IMR-90 (cell line): ENCODE measurements at regions not wholly inside any gene's neighbourhood (a gene's known extent, or its start where the extent isn't known, plus 50 kb on each side); places are given as distances from the start of the nearest gene placed in this dataset.

Source experiments
- ATAC-seq: fragments of 200-7000 bp; cut with Tn5 transposase; 2 replicates; pipeline ENCODE4 v1.9.1; 2020; ENCODE audit warnings: low read depth, mild to moderate bottlenecking, moderate library complexity
- BruUV-seq: library from RNA; stranded (reverse); fragments of 400-500 nt; replicated peaks from 2 replicates; lab custom pipeline; 2021; lab: Mats Ljungman, UMichigan
- CTCF ChIA-PET: fragments of 300-600 bp; formaldehyde crosslinking; extraction: SDS; loops from one replicate; lab custom pipeline; 2021; ENCODE audit warnings: antibody characterized with exemption; lab: Yijun Ruan, JAX
- POLR2A ChIA-PET: fragments of 300-600 bp; sonication (Branson Sonifier 250); formaldehyde crosslinking; loops from one replicate; lab custom pipeline; 2022; ENCODE audit warnings: antibody characterized with exemption; ENCODE audit not compliant: unreplicated experiment; lab: Charles Lee
- DNase-seq: peaks from one replicate; pipeline ENCODE4 v3.0.0; 2013
- H2AFZ ChIP-seq: replicated peaks from 2 replicates; pipeline ENCODE3; 2013; ENCODE audit warnings: low read length, mild to moderate bottlenecking; ENCODE audit not compliant: poor library complexity
- H2AK5ac ChIP-seq: 2 replicates; pipeline ENCODE4 v1.6.1; 2013; ENCODE audit warnings: low read depth, low read length, inconsistent platforms
- H2AK9ac ChIP-seq: replicated peaks from 2 replicates; pipeline ENCODE3; 2013; ENCODE audit warnings: mild to moderate bottlenecking, low read depth, low read length, moderate library complexity; ENCODE audit not compliant: poor library complexity
- H2BK120ac ChIP-seq: 2 replicates; pipeline ENCODE4 v1.6.1; 2013; ENCODE audit warnings: low read depth, low read length, inconsistent platforms
- H2BK15ac ChIP-seq: 3 replicates; pipeline ENCODE4 v1.6.1; 2013; ENCODE audit warnings: low read depth, low read length, inconsistent platforms
- H2BK20ac ChIP-seq: 2 replicates; pipeline ENCODE4 v1.6.1; 2013; ENCODE audit warnings: low read depth, mild to moderate bottlenecking, inconsistent platforms, low read length, moderate library complexity
- H2BK5ac ChIP-seq: 2 replicates; pipeline ENCODE4 v1.6.1; 2013; ENCODE audit warnings: mild to moderate bottlenecking, low read depth, low read length, inconsistent platforms; ENCODE audit not compliant: poor library complexity, severe bottlenecking
- H3K14ac ChIP-seq: replicated peaks from 2 replicates; pipeline ENCODE4 v1.6.1; 2013; ENCODE audit warnings: low read depth, low read length, inconsistent platforms
- H3K18ac ChIP-seq: 2 replicates; pipeline ENCODE4 v1.6.1; 2013; ENCODE audit warnings: low read depth, low read length, control low read depth
- H3K23ac ChIP-seq: 2 replicates; pipeline ENCODE4 v1.6.1; 2013; ENCODE audit warnings: low read depth, low read length, inconsistent platforms
- H3K27ac ChIP-seq: 2 replicates; pipeline ENCODE4 v1.5.1; 2013; ENCODE audit warnings: mild to moderate bottlenecking, control low read depth, low read length; ENCODE audit not compliant: insufficient read depth
- H3K27me3 ChIP-seq: 2 replicates; pipeline ENCODE4 v1.6.1; 2013; ENCODE audit warnings: low read length; ENCODE audit not compliant: control insufficient read depth, insufficient read depth
- H3K36me3 ChIP-seq: 2 replicates; pipeline ENCODE4 v1.6.1; 2013; ENCODE audit warnings: low read length, mixed read lengths; ENCODE audit not compliant: control insufficient read depth, insufficient read depth
- H3K4ac ChIP-seq: 2 replicates; pipeline ENCODE4 v1.6.1; 2013; ENCODE audit warnings: low read depth, low read length, inconsistent platforms
- H3K4me1 ChIP-seq: 2 replicates; pipeline ENCODE4 v1.6.1; 2013; ENCODE audit warnings: low read length, mixed read lengths; ENCODE audit not compliant: control insufficient read depth, insufficient read depth
- H3K4me2 ChIP-seq: 2 replicates; pipeline ENCODE4 v1.6.1; 2013; ENCODE audit warnings: low read depth, mild to moderate bottlenecking, control low read depth, low read length, moderate library complexity
- H3K4me3 ChIP-seq: 2 replicates; pipeline ENCODE4 v1.5.1; 2013; ENCODE audit warnings: low read depth, mild to moderate bottlenecking, control low read depth, low read length, moderate library complexity; ENCODE audit not compliant: insufficient read depth
- H3K56ac ChIP-seq: 2 replicates; pipeline ENCODE4 v1.6.1; 2013; ENCODE audit warnings: low read length, inconsistent platforms; ENCODE audit not compliant: insufficient read depth; ENCODE audit errors: extremely low read depth
- H3K79me1 ChIP-seq, 2 experiments: 2 replicates each; pipeline ENCODE4 v1.6.1; 2013; ENCODE audit warnings: low read length in 2 of 2, inconsistent platforms in 1 of 2, low read depth in 1 of 2
- H3K9ac ChIP-seq: 2 replicates; pipeline ENCODE4 v1.6.1; 2013; ENCODE audit warnings: low read depth, low read length, control low read depth
- H3K9me1 ChIP-seq: 2 replicates; pipeline ENCODE4 v1.6.1; 2013; ENCODE audit warnings: low read length, inconsistent platforms; ENCODE audit not compliant: insufficient read depth
- H3K9me3 ChIP-seq: 2 replicates; pipeline ENCODE4 v1.6.1; 2013; ENCODE audit warnings: low read length; ENCODE audit not compliant: control insufficient read depth, insufficient read depth
- H4K20me1 ChIP-seq: 2 replicates; pipeline ENCODE4 v1.6.1; 2013; ENCODE audit warnings: low read length, inconsistent platforms; ENCODE audit not compliant: insufficient read depth
- H4K5ac ChIP-seq: 2 replicates; pipeline ENCODE4 v1.6.1; 2013; ENCODE audit warnings: mild to moderate bottlenecking, low read depth, low read length, control low read depth
- H4K8ac ChIP-seq, 2 experiments: 2 replicates each; pipeline ENCODE4 v1.6.1; 2013; ENCODE audit warnings: low read depth in 2 of 2, low read length in 2 of 2, control low read depth in 1 of 2, inconsistent platforms in 1 of 2
- H4K91ac ChIP-seq: 2 replicates; pipeline ENCODE4 v1.6.1; 2013; ENCODE audit warnings: low read depth, low read length, inconsistent platforms; ENCODE audit not compliant: insufficient read depth
- BHLHE40 ChIP-seq: fragments of 150-350 bp; IDR thresholded peaks from 2 replicates; pipeline ENCODE4 v1.6.1; 2016; ENCODE audit warnings: mild to moderate bottlenecking, low read depth, low read length
- CEBPB ChIP-seq: IDR thresholded peaks from 2 replicates; pipeline ENCODE4 v1.6.1; 2012; ENCODE audit warnings: low read depth, low read length, improper control_type of control experiment
- CHD1 ChIP-seq: IDR thresholded peaks from 2 replicates; pipeline ENCODE4 v1.6.1; 2012; ENCODE audit warnings: low read depth, low read length, improper control_type of control experiment
- CTCF ChIP-seq: conservative IDR thresholded peaks from 2 replicates; pipeline ENCODE4 v1.5.1; 2012; ENCODE audit warnings: mild to moderate bottlenecking, low read depth, low read length, improper control_type of control experiment
- ELK1 ChIP-seq: fragments of 150-350 bp; IDR thresholded peaks from 2 replicates; pipeline ENCODE4 v1.6.1; 2016; ENCODE audit warnings: low read depth, mild to moderate bottlenecking, low read length, moderate library complexity, borderline replicate concordance
- FOS ChIP-seq: fragments of 150-350 bp; IDR thresholded peaks from 2 replicates; pipeline ENCODE4 v1.6.1; 2016; ENCODE audit warnings: low read depth, low read length
- MAFK ChIP-seq: IDR thresholded peaks from 2 replicates; pipeline ENCODE4 v1.6.1; 2012; ENCODE audit warnings: low read depth, low read length, improper control_type of control experiment
- MAZ ChIP-seq: IDR thresholded peaks from 2 replicates; pipeline ENCODE4 v1.6.1; 2012; ENCODE audit warnings: low read depth, mild to moderate bottlenecking, low read length, improper control_type of control experiment, moderate library complexity, borderline replicate concordance
- MXI1 ChIP-seq: IDR thresholded peaks from 2 replicates; pipeline ENCODE4 v1.6.1; 2012; ENCODE audit warnings: low read depth, mild to moderate bottlenecking, low read length, moderate library complexity, borderline replicate concordance
- NFE2L2 ChIP-seq: fragments of 150-350 bp; IDR thresholded peaks from 2 replicates; pipeline ENCODE4 v1.6.1; 2016; ENCODE audit warnings: low read depth, mild to moderate bottlenecking, low read length
- POLR2A ChIP-seq: IDR thresholded peaks from 2 replicates; pipeline ENCODE4 v1.6.1; 2012; ENCODE audit warnings: mild to moderate bottlenecking, low read depth, low read length
- RAD21 ChIP-seq: IDR thresholded peaks from 2 replicates; pipeline ENCODE4 v1.6.1; 2012; ENCODE audit warnings: low read length, improper control_type of control experiment
- RCOR1 ChIP-seq: IDR thresholded peaks from 2 replicates; pipeline ENCODE4 v1.6.1; 2012; ENCODE audit warnings: mild to moderate bottlenecking, low read length, improper control_type of control experiment; ENCODE audit not compliant: insufficient replicate concordance
- RFX5 ChIP-seq: IDR thresholded peaks from 2 replicates; pipeline ENCODE4 v1.8.0; 2012; ENCODE audit warnings: low read depth, mild to moderate bottlenecking, low read length, moderate library complexity
- SMC3 ChIP-seq: fragments of 150-350 bp; IDR thresholded peaks from 2 replicates; pipeline ENCODE4 v1.6.1; 2016; ENCODE audit warnings: low read depth, mild to moderate bottlenecking, antibody characterized with exemption, low read length, moderate library complexity
- USF2 ChIP-seq: fragments of 150-350 bp; IDR thresholded peaks from 2 replicates; pipeline ENCODE4 v1.6.1; 2017; ENCODE audit warnings: mild to moderate bottlenecking, antibody characterized with exemption, low read length, low read depth
- WGBS, 2 experiments: methylation state at CpG; one replicate each; pipeline versions ENCODE4 v1.1.5 to v1.1.7; 2013; ENCODE audit warnings: missing lambda C conversion rate in 2 of 2; ENCODE audit not compliant: insufficient read length in 1 of 2; ENCODE audit errors: extremely low coverage in 2 of 2; 5-methylcytosine and 5-hydroxymethylcytosine counted together
- dilution Hi-C: fragments of 300-500 bp; cut with HindIII; formaldehyde crosslinking; loops from one replicate; pipeline ENCODE4 v1.14.3; 2018; ENCODE audit warnings: low sequenced_read_pairs; ENCODE audit not compliant: unreplicated experiment
- in situ Hi-C: fragments of 300-500 bp; cut with MboI; formaldehyde crosslinking; loops from 3 replicates; pipeline ENCODE4 v1.14.3; 2019; ENCODE audit warnings: low sequenced_read_pairs, inconsistent platforms, mixed read lengths
- intact Hi-C: fragments of 100-400 bp; cut with micrococcal nuclease; formaldehyde crosslinking; loops from 2 replicates; pipeline ENCODE4 v1.10.0; 2022

- Histone ChIP-seq H3K4me3 (no peak overlapping the region), H3K4me1 (no peaks in the 10 kb centered on the region), H3K18ac (no peak overlapping the region), H2BK20ac (no peak overlapping the region), H3K79me1 (no peaks in the 10 kb centered on the region), H3K27ac (no peak overlapping the region), H4K5ac (no peak overlapping the region), H3K9ac (no peak overlapping the region), H3K4ac (no peak overlapping the region), H3K27me3 (no peaks in the 10 kb centered on the region), H4K20me1 (no peaks in the 10 kb centered on the region), H2BK120ac (no peak overlapping the region), H3K14ac (no peak overlapping the region), H2AFZ (no peak overlapping the region), H3K9me3 (0 out of 2 replicates have a peak, but pooled peaks cover 3% of the 10 kb centered on the region), H4K8ac (no peak overlapping the region), H2AK5ac (no peak overlapping the region), H3K4me2 (no peak overlapping the region), H3K23ac (no peak overlapping the region), H2BK15ac (no peak overlapping the region), H3K36me3 (no peaks in the 10 kb centered on the region), H4K91ac (no peak overlapping the region), H2AK9ac (no peak overlapping the region), H3K9me1 (no peaks in the 10 kb centered on the region), H2BK5ac (no peak overlapping the region), H3K56ac (no peak overlapping the region)
- intact Hi-C loops (no loop called here), in situ Hi-C loops (no loop called here), dilution Hi-C loops (no loop called here)
- CTCF ChIA-PET: no interaction called here
- WGBS, 2 experiments: no CpG with 5 or more reads among the region's 5 CpGs
- POLR2A ChIA-PET: no interaction called here
- DNase-seq (no peak), ATAC-seq (no peak)
- TF ChIP-seq MAZ (no peak), ELK1 (no peak), CEBPB (no peak), CHD1 (no peak), BHLHE40 (no peak), SMC3 (no peak), NFE2L2 (no peak), RFX5 (no peak), MAFK (no peak), FOS (no peak), MXI1 (no peak), POLR2A (no peak), USF2 (no peak), CTCF (no peak), RAD21 (no peak), RCOR1 (no peak)
- BruUV-seq: no TSS peak
Observed at GRCh38 chr3:816605-817004, 276.2 kb upstream of the CNTN6 start.
